Esophagus mucosa (tissue), 1 donor: ENCODE measurements at regions not wholly inside any gene's neighbourhood (a gene's known extent, or its start where the extent isn't known, plus 50 kb on each side); places are given as distances from the start of the nearest gene placed in this dataset.
"Not testable (repeated sequence)": the region's sequence is repeated elsewhere in the genome, so short reads cannot be mapped to it uniquely, and the experiment has no call there.

Experiments used
- ATAC-seq: fragments of 200-7000 bp; cut with Tn5 transposase; one replicate; pipeline ENCODE4 v1.9.1; 2020
- donor health status: DM: yes; HTN: yes; CAD: no.

DNA sequence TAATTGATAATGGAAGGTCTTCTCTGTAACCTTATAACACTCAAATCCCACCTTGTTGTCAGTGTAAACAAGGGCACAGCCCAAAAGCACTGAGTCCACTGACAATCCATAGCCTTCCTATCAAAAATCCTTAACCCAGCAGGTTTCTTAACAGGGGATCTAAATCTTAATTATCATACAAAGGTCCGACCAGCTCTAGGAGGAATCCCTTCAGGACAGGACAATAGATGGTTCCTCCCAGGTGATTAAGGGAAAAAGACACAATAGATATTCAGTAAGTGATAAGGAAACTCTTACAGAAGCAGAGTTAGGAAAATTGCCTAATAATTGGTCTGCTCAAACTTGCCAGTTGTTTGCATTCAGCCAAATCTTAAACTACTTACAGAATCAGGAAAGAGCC, 951.9 kb upstream of the CTNND2 start:
- not testable (repeated sequence) for ATAC-seq

GRCh38 chr5:12854386-12854785, 950.1 kb upstream of the CTNND2 start:
- ATAC-seq, result no peak

DNA sequence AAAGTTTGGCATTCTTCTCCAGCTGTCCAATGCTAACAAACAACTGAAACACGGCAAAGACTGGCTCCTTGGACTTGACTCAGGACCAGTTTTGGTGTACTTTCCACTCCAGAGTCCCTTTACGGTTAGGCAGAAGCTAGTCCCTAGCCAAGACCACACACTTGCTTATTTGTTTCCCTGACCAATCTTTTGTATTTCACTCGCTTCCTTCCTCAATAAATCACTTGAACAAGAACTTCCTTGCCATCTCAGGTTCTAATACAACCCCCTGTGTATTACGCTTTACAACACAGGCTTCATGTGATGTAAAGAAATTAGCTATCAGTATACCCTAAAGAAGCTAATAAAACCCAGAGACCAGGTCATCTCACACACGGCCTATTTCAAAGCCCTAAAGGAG, 947.5 kb upstream of the CTNND2 start:
- ATAC-seq, result no peak

DNA sequence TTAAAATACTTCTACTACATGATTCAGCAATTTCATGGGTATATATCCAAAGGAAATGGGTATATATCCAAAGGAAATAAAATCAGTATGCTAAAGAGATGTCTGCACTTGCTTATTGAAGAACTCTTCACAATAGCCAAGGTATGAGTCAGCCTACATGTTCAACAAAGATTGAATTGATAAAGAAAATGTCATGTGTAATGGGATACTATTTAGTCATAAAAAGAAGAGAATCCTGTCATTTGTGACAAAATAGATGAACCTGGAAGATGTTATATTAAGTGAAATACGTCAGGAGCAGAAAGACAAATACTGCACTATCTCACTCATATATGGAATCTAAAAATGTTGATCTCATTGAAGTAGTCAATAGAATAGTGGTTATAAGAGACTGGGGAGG, 944.5 kb upstream of the CTNND2 start:
- ATAC-seq, result no peak

- ATAC-seq, result no peak
Observed at GRCh38 chr5:12845549-12846159, 941.4 kb upstream of the CTNND2 start.

DNA sequence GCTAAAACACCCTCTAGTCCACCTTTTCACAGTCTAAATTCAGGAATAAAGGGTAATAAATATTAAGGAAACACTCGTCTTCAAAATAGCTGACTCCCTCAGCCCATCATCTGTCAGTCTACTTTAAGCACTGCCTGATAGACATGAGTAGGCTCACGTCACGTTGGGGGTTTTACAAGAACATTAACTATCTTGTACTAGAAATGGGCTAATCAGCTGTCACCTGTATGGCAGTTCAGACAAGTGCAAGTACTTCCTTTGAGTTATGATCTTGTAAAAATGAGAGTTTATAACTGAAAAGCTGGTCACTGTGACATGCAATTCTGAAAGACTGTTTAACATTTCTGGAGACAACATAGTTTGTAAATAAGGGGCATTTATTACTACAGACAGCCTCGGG, 936.7 kb upstream of the CTNND2 start:
- ATAC-seq, result no peak

- no peak for ATAC-seq
Observed at GRCh38 chr5:12837592-12837991, 933.3 kb upstream of the CTNND2 start.

DNA sequence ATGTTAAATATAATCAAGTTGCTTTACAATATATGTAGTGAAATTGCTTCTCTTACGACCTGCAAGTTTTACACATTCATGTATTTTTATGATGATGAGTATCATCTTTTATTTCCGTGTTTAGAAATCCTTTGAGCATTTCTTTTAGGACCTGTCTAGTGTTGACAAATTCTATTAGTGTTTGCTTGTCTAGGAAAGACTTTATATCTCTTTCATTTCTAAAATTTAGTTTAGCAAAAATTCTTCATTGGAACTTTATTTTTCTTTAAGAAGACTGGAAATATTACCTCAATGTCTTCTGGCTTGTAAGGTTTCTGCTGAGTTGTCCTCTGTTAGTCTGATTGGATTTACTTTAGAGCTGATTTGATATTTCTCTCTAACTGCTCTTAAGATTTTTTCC, 920.9 kb upstream of the CTNND2 start:
- no peak for ATAC-seq

DNA sequence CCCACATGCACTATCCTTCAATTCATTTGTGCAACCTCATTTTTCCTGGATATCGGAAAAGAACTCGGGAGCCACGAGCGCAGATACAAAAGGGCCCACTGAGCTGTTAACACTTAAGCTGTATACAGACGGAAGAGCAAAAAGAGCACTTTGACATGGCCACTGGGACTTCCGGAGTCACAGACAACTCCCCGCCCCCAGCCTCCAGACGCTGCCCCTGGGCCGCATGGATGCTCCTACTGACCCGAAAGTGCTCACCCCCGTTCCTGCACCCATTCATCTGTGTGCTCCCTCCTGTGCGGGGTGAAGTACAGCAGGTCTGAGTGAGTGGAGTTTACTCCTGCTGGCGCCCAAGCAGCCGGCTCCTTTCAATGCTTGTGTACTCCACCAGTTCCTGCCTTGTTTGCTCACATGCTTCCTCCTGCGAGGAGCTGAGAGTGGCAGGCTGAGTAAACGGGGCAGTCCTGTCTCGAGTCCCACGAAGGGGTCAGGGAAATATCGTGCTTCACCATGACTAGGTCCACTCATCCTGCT, 901.0 kb upstream of the CTNND2 start:
- no peak for ATAC-seq

DNA sequence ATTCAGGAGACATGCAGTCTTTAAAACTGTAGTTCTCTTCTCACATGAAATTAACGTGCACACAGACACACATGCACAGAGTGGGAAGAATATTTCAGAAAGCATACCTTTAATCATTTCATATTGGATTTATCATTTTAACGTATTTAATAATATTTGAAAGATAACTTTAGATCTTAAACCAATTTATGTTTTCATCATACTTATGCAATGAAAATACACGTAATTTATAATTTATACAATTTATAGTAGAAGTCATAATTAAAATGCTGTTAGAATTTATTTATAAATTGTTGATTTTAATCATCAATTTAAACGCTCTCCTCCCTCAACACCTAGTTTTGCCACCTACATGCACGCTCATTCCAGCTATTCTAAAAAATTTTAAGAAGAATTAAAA, 894.9 kb upstream of the CTNND2 start:
- ATAC-seq, result no peak

DNA sequence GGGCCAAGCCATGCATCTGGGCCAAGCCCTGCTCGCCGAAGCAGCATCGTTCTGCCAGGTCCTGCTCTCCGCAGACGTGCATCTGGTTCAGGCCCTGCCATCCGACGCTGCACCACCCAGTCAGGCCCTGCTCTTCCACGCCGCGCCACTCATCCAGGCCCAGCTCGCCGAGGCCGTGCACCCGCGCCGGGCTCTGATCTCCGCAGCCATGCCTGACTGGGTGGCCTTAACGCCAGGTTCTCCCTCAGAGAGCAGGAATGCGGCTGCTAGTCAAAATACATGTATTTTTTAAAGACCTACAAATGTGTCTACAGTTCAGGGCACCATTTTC, 891.1 kb upstream of the CTNND2 start:
- ATAC-seq, result no peak

DNA sequence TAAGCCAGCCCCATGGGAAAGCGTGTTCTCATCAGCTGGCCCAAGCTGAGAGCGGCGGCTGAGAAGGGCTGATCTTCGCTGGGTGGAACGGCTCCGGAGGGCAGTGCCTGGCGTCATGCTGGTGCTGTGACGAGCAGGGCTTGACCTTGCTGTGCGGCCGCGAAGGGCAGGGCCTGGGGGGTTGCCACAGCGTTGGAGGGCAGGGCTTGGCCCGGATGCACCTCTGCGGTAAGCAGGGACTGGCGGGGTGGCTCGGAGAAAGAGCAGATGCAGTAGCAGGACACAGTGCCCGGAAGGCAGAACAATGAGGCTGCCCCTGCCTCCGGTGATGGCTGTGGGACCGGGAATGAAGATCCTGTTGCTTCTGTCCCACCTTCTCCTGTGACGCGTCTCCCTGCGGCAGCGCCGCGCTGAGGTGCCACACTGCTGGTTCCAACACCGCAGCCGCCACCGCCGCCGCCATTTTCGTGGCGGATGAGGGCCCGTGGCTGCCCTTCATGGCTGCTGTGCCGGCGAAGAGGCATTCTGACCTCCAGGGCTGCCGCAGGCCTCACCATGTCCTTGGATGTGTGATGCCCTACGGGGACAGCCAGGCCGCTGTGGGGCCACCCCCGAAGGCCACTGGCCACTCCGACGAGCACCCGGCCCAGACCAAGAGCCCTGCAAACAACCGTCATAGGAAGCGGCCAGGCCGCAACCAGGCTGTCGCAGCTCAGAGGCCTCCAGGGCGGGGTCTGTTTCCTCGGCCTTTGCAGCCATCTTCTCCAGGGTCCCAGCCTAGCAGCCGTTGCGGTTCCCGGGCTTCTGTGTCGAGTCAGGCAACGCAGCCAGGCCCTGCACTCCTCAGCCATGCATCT, 890.5 kb upstream of the CTNND2 start:
- no peak for ATAC-seq

DNA sequence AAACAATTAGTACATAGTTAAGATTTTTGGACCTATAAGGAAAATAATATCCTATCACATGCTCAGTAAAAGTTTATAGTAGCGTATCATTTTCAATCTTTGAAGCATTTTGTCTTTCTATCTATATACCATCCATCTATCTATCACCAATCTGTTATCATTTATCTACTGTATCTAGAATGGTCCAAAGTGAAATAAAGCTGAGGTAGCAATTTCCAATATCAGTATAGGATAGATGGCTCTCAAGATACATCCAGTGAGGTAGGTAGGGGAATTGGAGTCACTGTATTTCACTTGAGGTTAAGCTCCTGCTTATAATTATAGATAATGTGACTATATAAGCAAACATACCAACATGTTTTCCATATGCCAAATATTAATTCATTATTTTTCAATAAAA, 889.1 kb upstream of the CTNND2 start:
- ATAC-seq, result no peak

GRCh38 chr5:12780536-12780935, 876.3 kb upstream of the CTNND2 start:
- ATAC-seq, result no peak

GRCh38 chr5:12777342-12777741, 873.1 kb upstream of the CTNND2 start:
- ATAC-seq, result no peak

DNA sequence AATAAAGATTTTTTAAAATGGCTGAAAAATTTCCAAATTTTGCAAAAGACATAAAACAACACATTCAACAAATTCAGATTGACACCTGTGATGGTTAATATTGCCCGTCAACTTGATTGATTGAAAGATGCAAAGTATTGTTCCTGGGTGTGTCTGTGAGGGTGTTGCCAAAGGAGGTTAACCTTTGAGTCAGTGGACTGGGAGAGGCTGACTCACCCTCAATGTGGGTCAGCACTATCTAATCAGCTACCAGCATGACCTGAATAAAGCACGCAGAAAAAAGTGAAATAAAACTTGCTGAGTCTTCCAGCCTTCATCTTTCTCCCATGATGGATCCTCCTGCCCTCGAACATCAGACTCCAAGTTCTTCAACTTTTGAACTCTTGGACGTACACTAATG, 868.0 kb upstream of the CTNND2 start:
- no peak for ATAC-seq

- ATAC-seq, result no peak
Observed at GRCh38 chr5:12759377-12759776, 855.1 kb upstream of the CTNND2 start.

GRCh38 chr5:12757035-12757434, 852.8 kb upstream of the CTNND2 start:
- ATAC-seq, result no peak

GRCh38 chr5:12745537-12745936, 841.3 kb upstream of the CTNND2 start:
- ATAC-seq, result no peak

DNA sequence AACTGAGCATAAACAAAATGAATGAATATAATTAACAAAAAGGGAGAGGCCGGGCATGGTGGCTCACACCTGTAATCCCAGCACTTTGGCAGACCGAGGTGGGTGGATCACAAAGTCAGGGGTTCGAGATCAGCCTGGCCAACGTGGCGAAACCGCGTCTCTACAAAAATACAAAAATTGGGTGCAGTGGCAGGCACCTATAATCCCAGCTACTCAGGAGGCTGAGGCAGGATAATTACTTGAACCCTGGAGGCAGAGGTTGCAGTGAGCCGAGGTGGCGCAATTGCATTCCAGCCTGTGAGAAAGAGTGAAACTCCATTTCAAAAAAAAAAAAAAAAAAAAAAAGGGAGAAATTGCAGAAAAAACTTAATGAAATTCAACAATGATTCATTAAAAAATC, 839.3 kb upstream of the CTNND2 start:
- no peak for ATAC-seq

- no peak for ATAC-seq
Observed at GRCh38 chr5:12730354-12730753, 826.1 kb upstream of the CTNND2 start.

DNA sequence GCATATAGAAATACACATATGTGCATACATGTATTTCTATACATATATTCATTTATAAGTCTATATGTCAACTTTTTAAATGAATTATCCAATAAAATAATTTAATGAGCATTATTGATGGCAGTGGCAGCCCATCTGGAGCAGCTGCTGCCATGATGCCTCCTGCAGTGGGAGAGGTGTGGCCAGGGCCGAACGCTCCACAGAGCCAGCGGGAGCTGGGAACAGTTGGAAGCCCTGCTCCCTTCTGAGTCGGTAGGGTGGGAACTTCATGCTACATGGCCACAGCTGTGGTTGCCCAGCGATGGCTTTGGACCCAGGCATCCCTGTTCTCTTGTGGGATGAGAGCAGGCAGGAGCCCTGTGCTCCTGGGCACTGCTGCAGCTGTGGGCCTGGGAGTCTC, 812.4 kb upstream of the CTNND2 start:
- no peak for ATAC-seq

DNA sequence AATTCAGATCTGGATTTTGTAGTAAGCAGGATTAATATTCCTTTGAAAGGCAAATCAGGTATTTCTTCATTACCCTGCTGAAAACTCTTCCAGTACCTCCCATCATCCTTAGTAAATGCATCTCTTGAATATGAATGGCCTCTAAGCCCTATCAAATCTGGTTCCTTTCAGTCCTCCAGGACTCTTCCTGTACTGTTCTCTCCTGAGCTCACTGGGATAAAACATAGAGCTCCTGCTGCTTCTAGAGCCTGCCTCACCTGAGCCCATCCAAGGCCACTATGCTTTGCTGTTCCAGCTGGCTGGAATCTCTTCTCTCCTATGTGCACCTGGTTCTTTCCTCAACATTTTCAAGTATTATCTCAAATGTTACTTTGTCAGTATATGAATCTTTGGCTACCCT, 803.3 kb upstream of the CTNND2 start:
- no peak for ATAC-seq

DNA sequence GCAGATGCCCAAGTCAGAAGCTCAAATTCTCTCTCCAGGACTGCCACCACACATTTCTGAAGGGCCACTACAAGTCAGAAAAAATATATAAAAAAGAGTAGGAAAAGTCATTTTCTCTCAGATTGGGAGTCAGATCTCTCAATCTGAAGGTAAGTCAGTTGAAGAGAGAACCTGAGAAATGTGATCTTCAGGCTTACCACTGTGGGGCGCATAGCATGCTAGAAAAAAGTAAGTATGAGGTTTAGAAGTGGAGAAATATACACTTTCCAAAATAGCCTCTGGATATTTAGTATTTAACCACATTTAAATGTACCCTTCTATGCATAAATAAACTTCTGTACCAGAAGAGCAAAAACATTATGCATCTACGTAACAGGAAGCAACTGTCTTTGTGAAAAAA, 800.7 kb upstream of the CTNND2 start:
- ATAC-seq, result no peak
